ENCODE measurements at regions not wholly inside any gene's neighbourhood (a gene's known extent, or its start where the extent isn't known, plus 50 kb on each side); places are given as distances from the start of the nearest gene placed in this dataset.

GRCh38 chr4:151563194-151563593 lies 154.2 kb downstream of the FHIP1A start:
- no peaks in the 10 kb centered on the region for H3K9me3 ChIP-seq (ENCODE audit: control extremely low read depth in 1 of 5, control insufficient read depth in 4 of 5, insufficient read depth in 2 of 5, low read depth in 1 of 5, low read length in 4 of 5)
- ChIA-PET CTCF (interaction anchor here (0.6 kb wide), 1 partner anchor 390 kb away, joined by 3 read pairs; no protein-coding TSS in a partner anchor), POLR2A (no interaction called here)
- peaks cover 5 to 29% (median 10%) of the 10 kb centered on the region in 5 experiments for H3K27me3 ChIP-seq (replicated peaks in 2 of 5; ENCODE audit: control insufficient read depth in 4 of 5, insufficient read depth in 5 of 5, low read length in 4 of 5)
- peaks cover 0 to 4% (median 0%) of the 10 kb centered on the region in 4 experiments for H3K4me1 ChIP-seq (ENCODE audit: control extremely low read depth in 1 of 4, control insufficient read depth in 4 of 4, insufficient read depth in 4 of 4, low read length in 3 of 4)
- peak in 1 of 3 donors; percentile 7 for DNase-seq
- H3K27ac ChIP-seq (ENCODE audit: insufficient read depth in 1 of 2, low read depth in 1 of 2, low read length in 2 of 2, poor library complexity in 1 of 2, severe bottlenecking in 2 of 2): no peak overlapping the region
- no peak overlapping the region for H3K4me3 ChIP-seq (ENCODE audit: control insufficient read depth in 1 of 7, extremely low read depth in 1 of 7, insufficient read depth in 4 of 7, low read depth in 2 of 7, low read length in 6 of 7)
- no peaks in the 10 kb centered on the region for H3K36me3 ChIP-seq (ENCODE audit: control insufficient read depth in 4 of 4, insufficient read depth in 4 of 4, low read length in 3 of 4)
- no CpG with 5 or more reads among the region's 3 CpGs for WGBS (ENCODE audit: insufficient coverage)

GRCh38 chr4:151564321-151564720 lies 155.3 kb downstream of the FHIP1A start:
- WGBS (ENCODE audit: insufficient coverage): 100% methylated on average over 2 of the region's 2 CpGs
- Histone ChIP-seq H3K27me3 (replicated peaks in 2 of 5; ENCODE audit: control insufficient read depth in 4 of 5, insufficient read depth in 5 of 5, low read length in 4 of 5) (peaks cover 5 to 32% (median 10%) of the 10 kb centered on the region in 5 experiments), H3K9me3 (ENCODE audit: control extremely low read depth in 1 of 5, control insufficient read depth in 4 of 5, insufficient read depth in 2 of 5, low read depth in 1 of 5, low read length in 4 of 5) (no peaks in the 10 kb centered on the region), H3K36me3 (ENCODE audit: control insufficient read depth in 4 of 4, insufficient read depth in 4 of 4, low read length in 3 of 4) (no peaks in the 10 kb centered on the region), H3K27ac (ENCODE audit: insufficient read depth in 1 of 2, low read depth in 1 of 2, low read length in 2 of 2, poor library complexity in 1 of 2, severe bottlenecking in 2 of 2) (no peak overlapping the region), H3K4me3 (ENCODE audit: control insufficient read depth in 1 of 7, extremely low read depth in 1 of 7, insufficient read depth in 4 of 7, low read depth in 2 of 7, low read length in 6 of 7) (no peak overlapping the region), H3K4me1 (ENCODE audit: control extremely low read depth in 1 of 4, control insufficient read depth in 4 of 4, insufficient read depth in 4 of 4, low read length in 3 of 4) (peaks cover 0 to 4% (median 0%) of the 10 kb centered on the region in 4 experiments)
- DNase-seq: no peak
- POLR2A ChIA-PET: no interaction called here
- CTCF ChIA-PET: no interaction called here

DNA sequence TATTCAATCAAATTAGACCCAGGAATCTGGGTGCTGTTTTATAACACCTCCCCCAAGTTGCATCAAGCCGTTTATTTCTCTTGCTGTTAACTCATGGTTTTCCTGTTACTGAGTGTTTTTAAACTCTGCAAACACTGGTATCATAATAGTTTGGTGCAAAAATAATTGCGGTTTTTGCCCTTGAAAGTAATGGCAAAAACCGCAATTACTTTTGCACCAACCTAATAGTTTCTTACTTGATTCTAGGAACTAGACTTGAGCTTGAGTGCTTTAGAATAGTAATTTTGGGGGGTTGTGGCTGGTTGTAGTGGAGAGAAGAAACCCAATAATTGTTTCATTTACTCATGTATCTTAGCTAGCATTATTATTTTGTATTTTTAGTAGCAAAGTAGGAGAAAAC lies 156.6 kb downstream of the FHIP1A start:
- CTCF ChIA-PET: no interaction called here
- peaks cover 5 to 33% (median 15%) of the 10 kb centered on the region in 5 experiments for H3K27me3 ChIP-seq (replicated peaks in 2 of 5; ENCODE audit: control insufficient read depth in 4 of 5, insufficient read depth in 5 of 5, low read length in 4 of 5)
- H3K4me1 ChIP-seq (ENCODE audit: control extremely low read depth in 1 of 4, control insufficient read depth in 4 of 4, insufficient read depth in 4 of 4, low read length in 3 of 4): peaks cover 0 to 4% (median 0%) of the 10 kb centered on the region in 4 experiments
- H3K4me3 ChIP-seq (ENCODE audit: control insufficient read depth in 1 of 7, extremely low read depth in 1 of 7, insufficient read depth in 4 of 7, low read depth in 2 of 7, low read length in 6 of 7): no peak overlapping the region
- no peaks in the 10 kb centered on the region for H3K36me3 ChIP-seq (ENCODE audit: control insufficient read depth in 4 of 4, insufficient read depth in 4 of 4, low read length in 3 of 4)
- H3K27ac ChIP-seq (ENCODE audit: insufficient read depth in 1 of 2, low read depth in 1 of 2, low read length in 2 of 2, poor library complexity in 1 of 2, severe bottlenecking in 2 of 2): no peak overlapping the region
- POLR2A ChIA-PET: no interaction called here
- no CpG with 5 or more reads among the region's 3 CpGs for WGBS (ENCODE audit: insufficient coverage)
- no peaks in the 10 kb centered on the region for H3K9me3 ChIP-seq (ENCODE audit: control extremely low read depth in 1 of 5, control insufficient read depth in 4 of 5, insufficient read depth in 2 of 5, low read depth in 1 of 5, low read length in 4 of 5)
- DNase-seq: no peak

GRCh38 chr4:151566053-151566452 lies 157.1 kb downstream of the FHIP1A start:
- no peak for DNase-seq
- Histone ChIP-seq H3K36me3 (ENCODE audit: control insufficient read depth in 4 of 4, insufficient read depth in 4 of 4, low read length in 3 of 4) (no peaks in the 10 kb centered on the region), H3K27me3 (replicated peaks in 2 of 5; ENCODE audit: control insufficient read depth in 4 of 5, insufficient read depth in 5 of 5, low read length in 4 of 5) (peaks cover 5 to 35% (median 15%) of the 10 kb centered on the region in 5 experiments), H3K9me3 (ENCODE audit: control extremely low read depth in 1 of 5, control insufficient read depth in 4 of 5, insufficient read depth in 2 of 5, low read depth in 1 of 5, low read length in 4 of 5) (no peaks in the 10 kb centered on the region), H3K4me1 (ENCODE audit: control extremely low read depth in 1 of 4, control insufficient read depth in 4 of 4, insufficient read depth in 4 of 4, low read length in 3 of 4) (peaks cover 0 to 4% (median 0%) of the 10 kb centered on the region in 4 experiments), H3K4me3 (ENCODE audit: control insufficient read depth in 1 of 7, extremely low read depth in 1 of 7, insufficient read depth in 4 of 7, low read depth in 2 of 7, low read length in 6 of 7) (no peak overlapping the region), H3K27ac (ENCODE audit: insufficient read depth in 1 of 2, low read depth in 1 of 2, low read length in 2 of 2, poor library complexity in 1 of 2, severe bottlenecking in 2 of 2) (no peak overlapping the region)
- ChIA-PET POLR2A (no interaction called here), CTCF (no interaction called here)
- 96% methylated on average over 3 of the region's 3 CpGs for WGBS (ENCODE audit: insufficient coverage)

DNA sequence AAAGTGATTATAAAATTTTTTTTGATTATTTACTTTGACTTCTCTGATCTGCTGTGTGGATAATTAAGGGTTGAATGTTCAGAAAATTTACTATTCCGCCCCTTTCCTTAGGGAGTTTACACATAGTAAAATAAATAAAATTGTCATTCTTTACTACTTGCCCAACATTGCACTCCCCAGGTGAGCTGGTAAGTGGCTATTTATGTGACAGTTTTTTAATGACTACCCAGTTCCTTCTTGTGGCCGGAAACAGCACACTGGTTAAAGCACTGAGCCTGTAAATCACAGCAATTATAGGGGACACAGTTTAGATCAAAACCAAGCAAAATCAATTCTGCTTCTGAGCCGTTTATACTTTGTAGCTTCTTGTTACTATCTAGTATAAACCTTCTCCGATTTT lies 158.1 kb downstream of the FHIP1A start:
- CTCF ChIA-PET: no interaction called here

GRCh38 chr4:151568966-151569365 lies 160.0 kb downstream of the FHIP1A start:
- ChIA-PET POLR2A (no interaction called here), CTCF (no interaction called here)
- peaks cover 3 to 19% (median 12%) of the 10 kb centered on the region in 5 experiments for H3K27me3 ChIP-seq (replicated peaks in 2 of 5; ENCODE audit: control insufficient read depth in 4 of 5, insufficient read depth in 5 of 5, low read length in 4 of 5)
- no peak overlapping the region for H3K4me3 ChIP-seq (ENCODE audit: control insufficient read depth in 1 of 7, extremely low read depth in 1 of 7, insufficient read depth in 4 of 7, low read depth in 2 of 7, low read length in 6 of 7)
- H3K9me3 ChIP-seq (ENCODE audit: control extremely low read depth in 1 of 5, control insufficient read depth in 4 of 5, insufficient read depth in 2 of 5, low read depth in 1 of 5, low read length in 4 of 5): no peaks in the 10 kb centered on the region
- WGBS (ENCODE audit: insufficient coverage): 100% methylated on average over 1 of the region's 5 CpGs
- peaks cover 0 to 4% (median 0%) of the 10 kb centered on the region in 4 experiments for H3K4me1 ChIP-seq (ENCODE audit: control extremely low read depth in 1 of 4, control insufficient read depth in 4 of 4, insufficient read depth in 4 of 4, low read length in 3 of 4)
- DNase-seq: no peak
- H3K36me3 ChIP-seq (ENCODE audit: control insufficient read depth in 4 of 4, insufficient read depth in 4 of 4, low read length in 3 of 4): no peaks in the 10 kb centered on the region
- no peak overlapping the region for H3K27ac ChIP-seq (ENCODE audit: insufficient read depth in 1 of 2, low read depth in 1 of 2, low read length in 2 of 2, poor library complexity in 1 of 2, severe bottlenecking in 2 of 2)

More for the DNA sequence above, 158.1 kb downstream of the FHIP1A start:
- POLR2A ChIA-PET: no interaction called here
- H3K27ac ChIP-seq (ENCODE audit: insufficient read depth in 1 of 2, low read depth in 1 of 2, low read length in 2 of 2, poor library complexity in 1 of 2, severe bottlenecking in 2 of 2): no peak overlapping the region
- no peak overlapping the region for H3K4me3 ChIP-seq (ENCODE audit: control insufficient read depth in 1 of 7, extremely low read depth in 1 of 7, insufficient read depth in 4 of 7, low read depth in 2 of 7, low read length in 6 of 7)
- peaks cover 4 to 28% (median 12%) of the 10 kb centered on the region in 5 experiments for H3K27me3 ChIP-seq (replicated peaks in 2 of 5; ENCODE audit: control insufficient read depth in 4 of 5, insufficient read depth in 5 of 5, low read length in 4 of 5)
- peaks cover 0 to 4% (median 0%) of the 10 kb centered on the region in 4 experiments for H3K4me1 ChIP-seq (ENCODE audit: control extremely low read depth in 1 of 4, control insufficient read depth in 4 of 4, insufficient read depth in 4 of 4, low read length in 3 of 4)
- DNase-seq: peak in 2 of 3 donors; percentile 28 to 39
- no peaks in the 10 kb centered on the region for H3K36me3 ChIP-seq (ENCODE audit: control insufficient read depth in 4 of 4, insufficient read depth in 4 of 4, low read length in 3 of 4)
- 50% methylated on average over 2 of the region's 4 CpGs for WGBS (ENCODE audit: insufficient coverage)
- no peaks in the 10 kb centered on the region for H3K9me3 ChIP-seq (ENCODE audit: control extremely low read depth in 1 of 5, control insufficient read depth in 4 of 5, insufficient read depth in 2 of 5, low read depth in 1 of 5, low read length in 4 of 5)

- ChIA-PET CTCF (no interaction called here), POLR2A (no interaction called here)
- Histone ChIP-seq H3K9me3 (ENCODE audit: control extremely low read depth in 1 of 5, control insufficient read depth in 4 of 5, insufficient read depth in 2 of 5, low read depth in 1 of 5, low read length in 4 of 5) (no peaks in the 10 kb centered on the region), H3K27ac (ENCODE audit: insufficient read depth in 1 of 2, low read depth in 1 of 2, low read length in 2 of 2, poor library complexity in 1 of 2, severe bottlenecking in 2 of 2) (no peak overlapping the region), H3K4me3 (ENCODE audit: control insufficient read depth in 1 of 7, extremely low read depth in 1 of 7, insufficient read depth in 4 of 7, low read depth in 2 of 7, low read length in 6 of 7) (no peak overlapping the region), H3K4me1 (ENCODE audit: control extremely low read depth in 1 of 4, control insufficient read depth in 4 of 4, insufficient read depth in 4 of 4, low read length in 3 of 4) (peaks cover 0 to 4% (median 0%) of the 10 kb centered on the region in 4 experiments), H3K27me3 (replicated peaks in 2 of 5; ENCODE audit: control insufficient read depth in 4 of 5, insufficient read depth in 5 of 5, low read length in 4 of 5) (peaks cover 0 to 16% (median 8%) of the 10 kb centered on the region in 5 experiments), H3K36me3 (ENCODE audit: control insufficient read depth in 4 of 4, insufficient read depth in 4 of 4, low read length in 3 of 4) (no peaks in the 10 kb centered on the region)
- no peak for DNase-seq
Measured at GRCh38 chr4:151569650-151570049, 160.7 kb downstream of the FHIP1A start.
